GM12874 (cell line): ENCODE measurements at regions not wholly inside any gene's neighbourhood (a gene's known extent, or its start where the extent isn't known, plus 50 kb on each side); places are given as distances from the start of the nearest gene placed in this dataset.

ENCODE experiments used
- CTCF ChIP-seq: IDR thresholded peaks from 2 replicates; pipeline ENCODE4 v1.5.1; 2011; ENCODE audit warnings: low read depth, mild to moderate bottlenecking, control low read depth, low read length, moderate library complexity; ENCODE audit not compliant: insufficient read depth

- no peak for TF ChIP-seq CTCF
Observed at GRCh38 chr6:50990750-50991446, 172.2 kb downstream of the TFAP2B start.

- no peak for TF ChIP-seq CTCF
Observed at GRCh38 chr6:50992232-50992631, 173.6 kb downstream of the TFAP2B start.

- TF ChIP-seq CTCF = no peak
Observed at GRCh38 chr6:50992704-50993625, 174.3 kb downstream of the TFAP2B start.

- TF ChIP-seq CTCF = no peak
Observed at GRCh38 chr6:50993941-50994720, 175.5 kb downstream of the TFAP2B start.

- TF ChIP-seq CTCF = no peak
Observed at GRCh38 chr6:50995036-50995435, 176.4 kb downstream of the TFAP2B start.

GRCh38 chr6:50998905-50999304 is 180.2 kb downstream of the TFAP2B start:
- no peak for TF ChIP-seq CTCF

GRCh38 chr6:51001399-51001798 is 182.7 kb downstream of the TFAP2B start:
- no peak for TF ChIP-seq CTCF
